Progenitor cell of endocrine pancreas (in vitro differentiated cells): ENCODE measurements at regions not wholly inside any gene's neighbourhood (a gene's known extent, or its start where the extent isn't known, plus 50 kb on each side); places are given as distances from the start of the nearest gene placed in this dataset.
"Not testable (repeated sequence)": the region's sequence is repeated elsewhere in the genome, so short reads cannot be mapped to it uniquely, and the experiment has no call there.

Experiments
- DNase-seq: peaks from one replicate; pipeline ENCODE4 v3.0.0; 2021; ENCODE audit warnings: low spot score; ENCODE audit not compliant: unreplicated experiment
- H3K27ac Mint-ChIP-seq: 2 replicates; pipeline ENCODE4 v1.8.0; 2021; ENCODE audit warnings: mild to moderate bottlenecking, moderate library complexity, mixed read lengths
- H3K27me3 Mint-ChIP-seq: 2 replicates; pipeline ENCODE4 v1.8.0; 2021; ENCODE audit warnings: mixed read lengths
- H3K36me3 Mint-ChIP-seq: 2 replicates; pipeline ENCODE4 v1.8.0; 2022; ENCODE audit warnings: mixed read lengths; ENCODE audit not compliant: insufficient read depth
- H3K4me1 Mint-ChIP-seq: 2 replicates; pipeline ENCODE4 v1.8.0; 2021; ENCODE audit warnings: low read depth, mixed read lengths
- H3K4me3 Mint-ChIP-seq: 2 replicates; pipeline ENCODE4 v1.8.0; 2021; ENCODE audit warnings: low read depth, mild to moderate bottlenecking, moderate library complexity, mixed read lengths
- H3K9me3 Mint-ChIP-seq: 2 replicates; pipeline ENCODE4 v1.8.0; 2021; ENCODE audit warnings: low read depth, mixed read lengths
- TF ChIP-seq, protein P1 (sequence below): fragments of 200-600 bp; sonication (generic); IDR thresholded peaks from one replicate; pipeline ENCODE4 v1.5.0; 2021; ENCODE audit warnings: antibody characterized with exemption, mild to moderate bottlenecking; ENCODE audit not compliant: unreplicated experiment

DNA sequence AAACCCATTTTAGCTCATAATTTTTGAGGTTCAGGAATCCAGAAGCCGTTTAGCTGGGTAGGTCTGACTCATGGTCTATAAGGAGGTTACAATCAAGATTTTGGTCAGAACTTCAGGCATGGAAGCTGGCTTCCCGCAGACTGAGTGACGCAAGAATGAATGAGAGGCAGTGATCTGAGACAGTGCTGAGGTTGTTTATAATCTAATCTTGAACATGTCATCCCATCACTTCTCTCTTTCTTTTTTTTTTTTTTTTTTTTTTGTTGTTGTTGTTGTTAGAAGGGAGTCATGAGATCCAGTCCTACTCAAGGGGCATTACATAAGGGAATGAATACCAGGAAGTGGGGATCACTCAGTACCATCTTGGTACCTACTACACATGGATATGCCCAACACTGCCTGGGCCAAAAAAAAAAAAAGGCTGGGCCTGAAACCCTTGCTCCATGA, 217.4 kb downstream of the DLEU7 start:
- Mint-ChIP-seq H3K4me3 (no peak overlapping the region), H3K4me1 (peaks cover 8% of the 10 kb centered on the region), H3K36me3 (no peaks in the 10 kb centered on the region), H3K9me3 (peaks cover 4% of the 10 kb centered on the region), H3K27me3 (no peaks in the 10 kb centered on the region), H3K27ac (no peak overlapping the region)
- TF ChIP-seq, protein P1, sequence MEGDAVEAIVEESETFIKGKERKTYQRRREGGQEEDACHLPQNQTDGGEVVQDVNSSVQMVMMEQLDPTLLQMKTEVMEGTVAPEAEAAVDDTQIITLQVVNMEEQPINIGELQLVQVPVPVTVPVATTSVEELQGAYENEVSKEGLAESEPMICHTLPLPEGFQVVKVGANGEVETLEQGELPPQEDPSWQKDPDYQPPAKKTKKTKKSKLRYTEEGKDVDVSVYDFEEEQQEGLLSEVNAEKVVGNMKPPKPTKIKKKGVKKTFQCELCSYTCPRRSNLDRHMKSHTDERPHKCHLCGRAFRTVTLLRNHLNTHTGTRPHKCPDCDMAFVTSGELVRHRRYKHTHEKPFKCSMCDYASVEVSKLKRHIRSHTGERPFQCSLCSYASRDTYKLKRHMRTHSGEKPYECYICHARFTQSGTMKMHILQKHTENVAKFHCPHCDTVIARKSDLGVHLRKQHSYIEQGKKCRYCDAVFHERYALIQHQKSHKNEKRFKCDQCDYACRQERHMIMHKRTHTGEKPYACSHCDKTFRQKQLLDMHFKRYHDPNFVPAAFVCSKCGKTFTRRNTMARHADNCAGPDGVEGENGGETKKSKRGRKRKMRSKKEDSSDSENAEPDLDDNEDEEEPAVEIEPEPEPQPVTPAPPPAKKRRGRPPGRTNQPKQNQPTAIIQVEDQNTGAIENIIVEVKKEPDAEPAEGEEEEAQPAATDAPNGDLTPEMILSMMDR = no peak
- DNase-seq = no peak

DNA sequence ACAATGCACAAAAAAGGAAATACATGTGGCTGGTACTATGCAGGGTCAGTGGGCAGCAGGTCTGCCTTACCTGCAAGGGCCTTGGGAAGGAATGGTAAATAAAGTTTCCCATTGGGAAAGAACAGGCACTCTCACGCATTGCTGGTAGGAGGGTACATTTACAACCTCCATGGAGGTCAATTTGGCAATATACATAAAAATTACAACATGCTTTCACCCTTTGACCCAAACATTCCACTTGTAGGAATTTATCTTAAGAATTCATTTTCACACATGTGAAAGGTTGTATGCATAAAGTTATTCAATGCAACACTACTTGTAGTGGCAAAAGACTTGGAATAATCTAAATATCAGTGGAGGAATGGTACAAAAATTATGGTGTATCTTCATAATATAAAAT, 216.4 kb downstream of the DLEU7 start:
- TF ChIP-seq, protein P1 = no peak
- Mint-ChIP-seq H3K36me3 (no peaks in the 10 kb centered on the region), H3K4me3 (no peak overlapping the region), H3K27ac (no peak overlapping the region), H3K9me3 (peaks cover 4% of the 10 kb centered on the region), H3K4me1 (peaks cover 8% of the 10 kb centered on the region), H3K27me3 (no peaks in the 10 kb centered on the region)
- DNase-seq = no peak

DNA sequence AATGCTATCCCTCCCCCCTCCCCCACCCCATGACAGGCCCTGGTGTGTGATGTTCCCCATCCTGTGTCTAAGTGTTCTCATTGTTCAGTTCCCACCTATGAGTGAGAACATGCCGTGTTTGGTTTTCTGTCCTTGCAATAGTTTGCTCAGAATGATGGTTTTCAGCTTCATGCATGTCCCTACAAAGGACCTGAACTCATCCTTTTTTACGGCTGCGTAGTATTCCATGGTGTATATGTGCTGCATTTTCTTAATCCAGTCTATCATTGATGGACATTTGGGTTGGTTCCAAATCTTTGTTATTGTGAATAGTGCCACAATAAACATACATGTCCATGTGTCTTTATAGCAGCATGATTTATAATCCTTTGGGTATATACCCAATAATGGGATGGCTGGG, 215.0 kb downstream of the DLEU7 start:
- H3K36me3 Mint-ChIP-seq, H3K4me1 Mint-ChIP-seq, H3K27me3 Mint-ChIP-seq, H3K4me3 Mint-ChIP-seq, DNase-seq, H3K27ac Mint-ChIP-seq, H3K9me3 Mint-ChIP-seq: not testable (repeated sequence)

DNA sequence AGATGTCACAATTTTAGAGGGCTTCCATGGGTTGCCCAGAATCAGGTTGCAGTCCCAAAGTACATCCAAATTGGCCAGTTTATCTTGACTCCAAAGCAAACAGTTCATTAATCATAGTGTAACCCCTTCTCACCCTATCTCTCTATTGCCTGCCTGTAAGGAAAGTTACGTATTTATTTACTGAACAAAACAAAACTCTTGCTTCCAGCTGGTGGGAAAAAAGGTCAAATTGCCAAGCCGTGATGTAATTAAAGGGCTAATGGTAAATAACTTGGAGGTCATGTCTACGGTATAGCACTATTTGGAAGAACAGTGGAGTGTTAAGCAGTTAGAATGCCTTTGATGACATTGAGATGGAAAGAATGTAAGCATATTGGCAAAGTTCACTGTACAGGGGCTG, 214.0 kb downstream of the DLEU7 start:
- Mint-ChIP-seq H3K27me3 (no peaks in the 10 kb centered on the region), H3K27ac (peak overlapping the region; percentile 73), H3K9me3 (peaks cover 4% of the 10 kb centered on the region), H3K4me3 (no peak overlapping the region), H3K4me1 (peaks cover 8% of the 10 kb centered on the region), H3K36me3 (no peaks in the 10 kb centered on the region)
- no peak for DNase-seq
- TF ChIP-seq, protein P1 = no peak

DNA sequence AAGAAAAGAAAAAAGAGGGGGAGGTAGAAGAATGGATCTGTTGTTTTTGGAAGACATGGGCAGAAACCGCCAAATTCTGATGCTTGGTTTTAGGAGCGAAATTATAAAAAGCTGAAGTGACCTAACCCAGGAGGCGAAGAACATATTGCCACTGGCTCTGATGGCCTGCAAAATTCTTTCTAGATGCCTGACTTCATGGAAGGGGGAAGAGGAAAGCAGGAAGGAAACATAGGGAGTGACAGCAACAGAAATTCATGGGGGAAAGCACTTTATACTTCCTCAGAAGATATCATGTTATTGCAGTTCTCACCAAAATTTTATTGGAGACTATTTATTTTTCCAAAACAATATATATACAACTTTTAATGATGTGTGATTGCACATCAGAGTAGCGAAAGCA, 213.5 kb downstream of the DLEU7 start:
- no peaks in the 10 kb centered on the region for H3K27me3 Mint-ChIP-seq
- H3K9me3 Mint-ChIP-seq = peaks cover 4% of the 10 kb centered on the region
- H3K4me3 Mint-ChIP-seq = no peak overlapping the region
- H3K36me3 Mint-ChIP-seq = no peaks in the 10 kb centered on the region
- DNase-seq = no peak
- TF ChIP-seq, protein P1 = no peak
- H3K4me1 Mint-ChIP-seq = peaks cover 8% of the 10 kb centered on the region
- peak overlapping the region; percentile 73 for H3K27ac Mint-ChIP-seq

DNA sequence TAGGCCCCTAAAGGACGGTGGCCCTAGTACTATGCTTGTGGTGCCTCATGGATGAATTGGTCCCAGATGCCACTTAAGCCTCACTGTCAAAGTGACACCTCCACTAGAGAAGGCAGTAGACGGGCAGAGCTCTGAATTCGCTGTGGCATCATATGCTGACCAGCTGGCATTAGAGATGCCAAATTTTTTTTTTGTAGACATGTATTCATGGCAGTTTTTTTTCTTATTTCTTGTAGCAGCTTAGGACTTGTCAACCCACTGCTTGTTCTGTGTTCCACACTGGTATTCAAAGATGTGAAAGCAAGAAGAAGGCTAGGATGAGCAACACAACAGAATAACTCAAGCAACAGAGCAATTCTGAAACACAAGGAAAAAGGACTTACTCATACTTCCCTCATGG, 212.5 kb downstream of the DLEU7 start:
- Mint-ChIP-seq H3K36me3 (no peaks in the 10 kb centered on the region), H3K4me3 (no peak overlapping the region), H3K27me3 (no peaks in the 10 kb centered on the region), H3K27ac (no peak overlapping the region), H3K4me1 (peaks cover 18% of the 10 kb centered on the region), H3K9me3 (peaks cover 4% of the 10 kb centered on the region)
- no peak for DNase-seq
- TF ChIP-seq, protein P1 = no peak
